Sigmoid colon (tissue), 4 donors: ENCODE measurements at regions not wholly inside any gene's neighbourhood (a gene's known extent, or its start where the extent isn't known, plus 50 kb on each side); places are given as distances from the start of the nearest gene placed in this dataset.
"Not testable (repeated sequence)": the region's sequence is repeated elsewhere in the genome, so short reads cannot be mapped to it uniquely, and the experiment has no call there.

Source experiments
- EP300 ChIP-seq, 4 donors: sonication (generic); formaldehyde crosslinking; IDR thresholded peaks; one replicate each; pipeline ENCODE4 v1.6.1; 2017; ENCODE audit warnings: antibody characterized with exemption in 4 of 4
- POLR2A ChIP-seq, 2 donors: fragments of 450-650 bp; IDR thresholded peaks; one replicate each; pipeline ENCODE4 v1.6.1; 2016; ENCODE audit warnings: antibody characterized with exemption in 2 of 2, mild to moderate bottlenecking in 2 of 2, moderate library complexity in 2 of 2
- POLR2AphosphoS5 ChIP-seq, 4 donors: sonication (generic); formaldehyde crosslinking; IDR thresholded peaks; one replicate each; pipeline ENCODE4 v1.6.1; 2017; ENCODE audit warnings: antibody characterized with exemption in 4 of 4
- TF ChIP-seq, protein P1 (sequence below), 4 experiments: fragments of 450-650 bp in 3 of 4; fragments of 200-600 bp in 1 of 4; IDR thresholded peaks; one replicate each; pipeline ENCODE4 v1.5.1; 2016 to 2019; ENCODE audit warnings: antibody characterized with exemption in 4 of 4, mild to moderate bottlenecking in 3 of 4, moderate library complexity in 2 of 4

- TF ChIP-seq POLR2A, POLR2AphosphoS5, EP300 (IDR thresholded peaks at IDR 0.05): not testable (repeated sequence)
- TF ChIP-seq, protein P1, sequence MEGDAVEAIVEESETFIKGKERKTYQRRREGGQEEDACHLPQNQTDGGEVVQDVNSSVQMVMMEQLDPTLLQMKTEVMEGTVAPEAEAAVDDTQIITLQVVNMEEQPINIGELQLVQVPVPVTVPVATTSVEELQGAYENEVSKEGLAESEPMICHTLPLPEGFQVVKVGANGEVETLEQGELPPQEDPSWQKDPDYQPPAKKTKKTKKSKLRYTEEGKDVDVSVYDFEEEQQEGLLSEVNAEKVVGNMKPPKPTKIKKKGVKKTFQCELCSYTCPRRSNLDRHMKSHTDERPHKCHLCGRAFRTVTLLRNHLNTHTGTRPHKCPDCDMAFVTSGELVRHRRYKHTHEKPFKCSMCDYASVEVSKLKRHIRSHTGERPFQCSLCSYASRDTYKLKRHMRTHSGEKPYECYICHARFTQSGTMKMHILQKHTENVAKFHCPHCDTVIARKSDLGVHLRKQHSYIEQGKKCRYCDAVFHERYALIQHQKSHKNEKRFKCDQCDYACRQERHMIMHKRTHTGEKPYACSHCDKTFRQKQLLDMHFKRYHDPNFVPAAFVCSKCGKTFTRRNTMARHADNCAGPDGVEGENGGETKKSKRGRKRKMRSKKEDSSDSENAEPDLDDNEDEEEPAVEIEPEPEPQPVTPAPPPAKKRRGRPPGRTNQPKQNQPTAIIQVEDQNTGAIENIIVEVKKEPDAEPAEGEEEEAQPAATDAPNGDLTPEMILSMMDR (IDR thresholded peaks at IDR 0.05) = not testable (repeated sequence)
These were observed 60.2 kb upstream of the RABL2A start for GRCh38 chr2:113566674-113567480.
